ENCODE measurements at regions not wholly inside any gene's neighbourhood (a gene's known extent, or its start where the extent isn't known, plus 50 kb on each side); places are given as distances from the start of the nearest gene placed in this dataset.
A peak's percentile ranks its signal among the peaks of the same experiment; 100 is the strongest.

GRCh38 chr9:86795047-86795442 is 152.3 kb downstream of the GAS1 start:
- DNase-seq, result no peak
- TF ChIP-seq POLR2AphosphoS5 (IDR thresholded peaks at IDR 0.05; ENCODE audit: low read depth, low read length) (no peak), SMC3 (IDR thresholded peaks at IDR 0.05; ENCODE audit: low read depth, low read length) (no peak), IRF3 (IDR thresholded peaks at IDR 0.05; ENCODE audit: low read depth, low read length) (no peak), RCOR1 (IDR thresholded peaks at IDR 0.05; ENCODE audit: low read length) (no peak), CTCF (IDR thresholded peaks at IDR 0.05) (no peak), SIN3A (IDR thresholded peaks at IDR 0.05; ENCODE audit: borderline replicate concordance, low read depth, low read length) (no peak), FOSL2 (IDR thresholded peaks at IDR 0.05; ENCODE audit: borderline replicate concordance, low read depth) (no peak), CHD2 (IDR thresholded peaks at IDR 0.05; ENCODE audit: low read length, partially characterized antibody) (no peak), GATA2 (CRISPR knock-in tag; IDR thresholded peaks at IDR 0.05) (no peak), RFX5 (IDR thresholded peaks at IDR 0.05; ENCODE audit: low read length) (no peak)
- no peak overlapping the region for H2AFZ ChIP-seq (ENCODE audit: low read depth)
- POLR2A ChIA-PET, result no interaction called here
- WGBS (ENCODE audit: low lambda C conversion rate), result 81% methylated on average over 7 of the region's 7 CpGs
- no peaks in the 10 kb centered on the region for H3F3A ChIP-seq (replicated peaks; ENCODE audit: insufficient read depth)
- no peaks in the 10 kb centered on the region for H3K9me3 ChIP-seq
- no peak overlapping the region for H3K4me3 ChIP-seq (ENCODE audit: low read depth in 2 of 2, low read length in 1 of 2)
- H3K79me2 ChIP-seq (ENCODE audit: insufficient read depth), result no peaks in the 10 kb centered on the region
- no peaks in the 10 kb centered on the region for H3K36me3 ChIP-seq (replicated peaks in 1 of 2; ENCODE audit: control insufficient read depth in 1 of 2, insufficient read depth in 2 of 2, low read length in 1 of 2)
- H4K20me1 ChIP-seq (ENCODE audit: insufficient read depth), result no peaks in the 10 kb centered on the region
- H3K27me3 ChIP-seq (ENCODE audit: insufficient read depth), result no peaks in the 10 kb centered on the region
- CTCF ChIA-PET, result interaction anchor here (1.4 kb wide), 1 partner anchor 380 kb away, joined by 3 read pairs; no protein-coding TSS in a partner anchor
- peaks cover 9 to 14% of the 10 kb centered on the region in 2 experiments; a peak in 3 of 4 replicates for H3K4me1 ChIP-seq (ENCODE audit: control insufficient read depth in 1 of 2, insufficient read depth in 2 of 2, low read depth in 1 of 2, low read length in 1 of 2)
- H3K27ac ChIP-seq (ENCODE audit: low read depth in 2 of 2, low read length in 1 of 2), result peak overlapping the region in 1 of 2 experiments; percentile 67; a peak in 2 of 4 replicates
- no peaks in the 10 kb centered on the region for H3K9me2 ChIP-seq
- H3K4me2 ChIP-seq, result no peak overlapping the region
- H3K9ac ChIP-seq, result no peak overlapping the region

- Histone ChIP-seq H3K9me3 (no peaks in the 10 kb centered on the region), H3K79me2 (ENCODE audit: insufficient read depth) (no peaks in the 10 kb centered on the region), H3K4me1 (ENCODE audit: control insufficient read depth in 1 of 2, insufficient read depth in 2 of 2, low read depth in 1 of 2, low read length in 1 of 2) (peaks cover 9 to 14% of the 10 kb centered on the region in 2 experiments; a peak in 3 of 4 replicates), H3K27ac (ENCODE audit: low read depth in 2 of 2, low read length in 1 of 2) (peak overlapping the region; percentile 38 to 67; a peak in 3 of 4 replicates), H3K36me3 (replicated peaks in 1 of 2; ENCODE audit: control insufficient read depth in 1 of 2, insufficient read depth in 2 of 2, low read length in 1 of 2) (no peaks in the 10 kb centered on the region), H2AFZ (ENCODE audit: low read depth) (0 out of 2 replicates have a peak overlapping the region, but pooled peaks have one; percentile 12), H3F3A (replicated peaks; ENCODE audit: insufficient read depth) (no peaks in the 10 kb centered on the region), H3K9ac (no peak overlapping the region), H3K4me2 (0 out of 2 replicates have a peak overlapping the region, but pooled peaks have one; percentile 6), H3K4me3 (ENCODE audit: low read depth in 2 of 2, low read length in 1 of 2) (no peak overlapping the region; a peak in 1 of 4 replicates), H3K27me3 (ENCODE audit: insufficient read depth) (no peaks in the 10 kb centered on the region), H3K9me2 (no peaks in the 10 kb centered on the region), H4K20me1 (ENCODE audit: insufficient read depth) (no peaks in the 10 kb centered on the region)
- ChIA-PET POLR2A (no interaction called here), CTCF (interaction anchor here (1.4 kb wide), 1 partner anchor 380 kb away, joined by 3 read pairs; no protein-coding TSS in a partner anchor)
- DNase-seq, result peak; percentile 37
- 49% methylated on average over 3 of the region's 3 CpGs for WGBS (ENCODE audit: low lambda C conversion rate)
- no peak for TF ChIP-seq FOSL2 (IDR thresholded peaks at IDR 0.05; ENCODE audit: borderline replicate concordance, low read depth)
- peak; percentile 74; the same call in 1 of the 2 replicates for TF ChIP-seq RCOR1 (IDR thresholded peaks at IDR 0.05; ENCODE audit: low read length)
- TF ChIP-seq TCF12 (IDR thresholded peaks at IDR 0.05), result peak; percentile 96
- TF ChIP-seq IRF3 (IDR thresholded peaks at IDR 0.05; ENCODE audit: low read depth, low read length), result no peak
- peak; percentile 42 for TF ChIP-seq CHD2 (IDR thresholded peaks at IDR 0.05; ENCODE audit: low read length, partially characterized antibody)
- peak; percentile 30 to 66; a peak in 1 of 4 replicates for TF ChIP-seq EP300 (IDR thresholded peaks at IDR 0.05; ENCODE audit: borderline replicate concordance in 1 of 2, low read depth in 1 of 2, low read length in 1 of 2)
- TF ChIP-seq PBX3 (IDR thresholded peaks at IDR 0.05), result peak; percentile 77
- peak; percentile 22; the same call in 1 of the 2 replicates for TF ChIP-seq RXRA (IDR thresholded peaks at IDR 0.05; ENCODE audit: borderline replicate concordance, low read depth)
- no peak for TF ChIP-seq YY1 (IDR thresholded peaks at IDR 0.05; ENCODE audit: low read depth)
- 0 out of 2 replicates have a peak, but pooled peaks have one; percentile 20 for TF ChIP-seq JUND (IDR thresholded peaks at IDR 0.05)
- TF ChIP-seq POLR2AphosphoS5 (IDR thresholded peaks at IDR 0.05; ENCODE audit: low read depth, low read length), result peak; percentile 68
- no peak for TF ChIP-seq FOXJ3 (CRISPR knock-in tag; IDR thresholded peaks at IDR 0.05)
- peak; percentile 52; the same call in 1 of the 2 replicates for TF ChIP-seq NFIC (IDR thresholded peaks at IDR 0.05; ENCODE audit: borderline replicate concordance)
Observed at GRCh38 chr9:86794391-86795046, 152.8 kb downstream of the GAS1 start.

All from SK-N-SH (cell line).